HG02973 (cell line): ENCODE measurements at regions not wholly inside any gene's neighbourhood (a gene's known extent, or its start where the extent isn't known, plus 50 kb on each side); places are given as distances from the start of the nearest gene placed in this dataset.

Source experiments
- ATAC-seq: cut with Tn5 transposase; IDR thresholded peaks from one replicate; pipeline ENCODE4 v1.9.1; 2021; ENCODE audit warnings: moderate library complexity; ENCODE audit not compliant: unreplicated experiment

DNA sequence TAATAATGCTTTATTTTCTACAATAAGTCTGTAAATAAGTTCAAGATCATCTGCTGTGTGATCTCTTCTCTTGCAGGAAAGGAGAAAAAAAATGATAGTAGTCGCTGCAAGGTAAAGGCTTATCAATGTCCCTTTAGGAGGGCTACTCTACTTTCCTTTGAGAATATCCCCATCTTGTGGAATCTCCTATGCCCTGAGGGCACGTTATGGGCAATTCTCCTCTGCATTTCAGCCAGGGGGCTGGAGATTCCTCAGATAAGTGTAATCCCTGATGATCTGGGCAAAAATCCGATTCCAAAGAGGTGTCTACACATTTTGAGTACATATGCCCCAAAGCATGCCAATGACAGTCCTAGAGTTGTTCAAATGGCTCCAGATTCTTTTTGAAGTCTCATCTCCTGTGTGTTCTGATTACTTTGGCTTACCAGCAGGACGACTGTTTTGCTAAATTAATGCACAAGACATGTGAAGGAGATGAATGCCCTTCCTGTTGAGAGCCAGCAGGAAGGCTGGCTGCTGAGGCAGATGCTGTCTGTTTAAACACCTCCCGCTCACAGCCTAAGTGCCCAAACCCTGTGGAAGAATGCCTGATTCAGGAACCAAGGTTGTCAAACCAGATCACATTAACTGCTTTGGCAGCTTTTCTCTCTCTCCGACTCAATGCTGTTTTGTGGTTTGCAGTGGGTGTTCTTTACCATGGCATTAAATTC is 171.2 kb upstream of the COL1A2 start:
- ATAC-seq, result no peak

DNA sequence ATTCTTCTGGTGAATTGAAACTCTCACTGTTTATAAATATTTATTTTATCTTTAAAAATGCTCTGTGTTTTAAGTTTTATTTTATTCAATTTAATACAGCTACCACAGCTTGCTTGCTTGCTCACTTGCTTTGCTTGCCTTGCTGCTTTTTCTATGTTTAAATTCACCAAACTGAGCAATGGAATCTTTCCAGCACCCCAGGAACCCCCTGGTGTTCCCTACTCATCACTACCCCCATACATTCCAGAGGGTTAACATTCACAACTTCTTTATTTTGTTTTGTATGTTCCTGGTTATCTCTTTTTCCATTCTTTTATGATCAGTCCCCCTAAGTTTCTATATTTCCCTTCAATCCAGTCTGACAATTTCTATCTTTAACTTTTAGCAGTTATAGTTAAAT is 166.5 kb upstream of the COL1A2 start:
- ATAC-seq, result no peak

DNA sequence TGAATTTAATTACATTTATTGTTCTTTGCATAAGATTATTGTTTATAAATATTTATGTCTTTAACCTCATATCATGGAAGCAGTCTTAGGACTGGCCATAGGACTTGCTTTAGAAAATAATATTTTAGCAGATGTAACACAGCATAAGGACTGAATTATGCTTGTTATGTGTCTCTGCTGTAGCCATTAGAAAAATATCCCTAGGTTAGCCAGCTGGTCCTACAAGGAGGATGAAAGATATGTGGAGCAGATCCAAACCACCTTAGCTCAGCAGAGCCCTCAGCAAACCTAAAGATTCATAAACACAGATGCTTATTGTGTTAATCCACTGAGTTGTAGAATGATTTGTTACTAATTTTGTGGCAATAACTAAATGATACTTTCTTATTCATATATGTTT is 166.0 kb upstream of the COL1A2 start:
- no peak for ATAC-seq

DNA sequence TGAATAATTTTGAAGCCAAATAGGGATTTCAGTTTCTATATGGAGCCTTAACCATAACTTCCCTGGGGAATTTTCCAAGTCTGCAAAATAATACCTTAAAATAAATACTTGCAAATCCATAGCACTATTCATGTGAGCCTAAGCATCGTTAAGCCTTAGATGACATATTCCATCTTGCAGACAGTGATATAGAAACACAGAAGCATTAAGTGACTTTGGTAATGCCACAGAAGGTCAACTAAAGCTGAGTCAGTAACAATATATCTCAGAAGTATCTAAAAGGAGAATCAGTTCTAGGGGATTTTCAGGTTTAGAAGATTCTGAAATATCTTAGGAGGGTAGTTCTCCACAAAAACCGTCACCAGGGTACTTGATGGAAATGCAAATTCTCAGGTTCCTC is 163.4 kb upstream of the COL1A2 start:
- ATAC-seq, result no peak

DNA sequence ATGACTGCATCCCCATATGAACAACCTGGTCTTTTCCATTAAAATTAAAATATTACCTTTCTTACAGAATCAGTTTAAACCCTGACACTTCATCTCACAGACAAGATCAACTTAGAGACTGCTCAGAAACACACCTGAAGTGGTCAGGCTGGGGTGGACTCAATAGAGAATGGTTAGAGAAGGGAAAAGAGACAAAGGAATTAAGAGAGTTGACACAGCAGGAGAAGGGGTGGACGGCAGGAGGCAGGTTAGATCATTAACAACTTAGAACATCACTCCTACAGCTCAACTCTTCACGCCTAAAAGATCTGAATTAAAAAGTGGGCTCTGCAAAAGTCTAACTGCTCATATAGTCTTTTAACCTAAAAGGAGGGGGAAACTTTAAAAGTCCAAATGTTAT is 157.7 kb upstream of the COL1A2 start:
- no peak for ATAC-seq

DNA sequence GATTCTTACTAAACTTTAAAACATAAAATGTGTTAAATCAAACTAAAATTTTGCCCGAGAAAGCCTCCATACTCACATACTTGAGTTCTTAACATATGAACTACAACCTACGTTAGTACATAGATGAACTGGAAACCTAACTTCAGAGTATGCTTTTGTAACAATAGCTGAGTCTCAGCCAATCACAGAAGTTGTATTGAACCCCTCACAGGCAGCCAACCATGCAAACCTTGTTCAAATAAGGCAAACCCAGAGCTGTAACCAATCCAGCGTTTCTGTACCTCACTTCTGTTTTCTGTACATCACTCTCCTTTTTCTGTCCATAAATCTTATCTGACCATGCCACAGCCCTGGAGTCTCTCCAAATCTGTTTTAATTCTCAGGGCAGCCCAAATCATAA is 157.3 kb upstream of the COL1A2 start:
- no peak for ATAC-seq

DNA sequence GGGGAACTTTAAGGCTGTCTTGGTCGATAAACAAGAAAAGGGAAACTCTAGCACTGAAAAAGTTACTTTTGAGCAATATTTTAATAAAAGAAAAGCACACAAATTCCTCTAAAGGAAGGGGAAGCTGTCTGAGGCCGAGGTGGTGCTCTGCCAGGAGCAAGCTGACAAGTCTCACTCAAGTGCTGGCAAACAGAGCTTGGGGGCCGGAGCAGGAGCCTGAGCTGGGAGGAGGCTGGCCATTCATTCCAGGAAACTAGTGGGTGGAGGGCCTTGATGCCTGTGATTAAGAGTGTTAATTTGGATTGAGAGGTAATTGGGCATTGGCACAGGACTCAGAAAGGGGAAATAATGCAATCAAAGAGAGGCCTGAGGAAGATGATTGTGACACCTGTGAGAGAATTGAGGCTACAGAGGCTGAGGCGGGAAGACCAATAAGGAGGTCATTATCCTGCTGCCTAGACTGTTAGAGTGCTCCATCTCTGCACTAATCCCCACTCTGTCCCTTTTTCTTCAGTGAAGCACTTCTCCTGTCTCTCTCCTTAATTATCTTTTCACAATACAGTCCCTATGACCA is 154.9 kb upstream of the COL1A2 start:
- no peak for ATAC-seq

DNA sequence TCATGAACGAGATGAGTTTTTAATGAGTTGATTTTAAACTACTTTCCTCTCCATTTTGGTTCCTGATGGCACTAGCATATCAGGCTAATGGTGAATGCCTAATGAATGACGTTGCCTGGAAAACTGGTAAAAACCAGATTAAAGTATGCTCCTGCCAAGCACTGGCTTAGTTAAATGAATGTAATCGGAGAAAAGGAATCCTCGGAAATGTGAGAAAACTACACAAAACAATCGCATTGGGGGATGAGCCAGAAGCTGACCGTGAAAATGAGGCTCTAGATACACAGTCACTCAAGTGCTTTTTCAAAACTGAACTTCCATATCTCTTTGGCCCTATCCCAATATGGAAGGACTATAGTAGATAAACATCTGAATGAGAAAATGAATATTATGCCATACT is 153.8 kb upstream of the COL1A2 start:
- no peak for ATAC-seq

DNA sequence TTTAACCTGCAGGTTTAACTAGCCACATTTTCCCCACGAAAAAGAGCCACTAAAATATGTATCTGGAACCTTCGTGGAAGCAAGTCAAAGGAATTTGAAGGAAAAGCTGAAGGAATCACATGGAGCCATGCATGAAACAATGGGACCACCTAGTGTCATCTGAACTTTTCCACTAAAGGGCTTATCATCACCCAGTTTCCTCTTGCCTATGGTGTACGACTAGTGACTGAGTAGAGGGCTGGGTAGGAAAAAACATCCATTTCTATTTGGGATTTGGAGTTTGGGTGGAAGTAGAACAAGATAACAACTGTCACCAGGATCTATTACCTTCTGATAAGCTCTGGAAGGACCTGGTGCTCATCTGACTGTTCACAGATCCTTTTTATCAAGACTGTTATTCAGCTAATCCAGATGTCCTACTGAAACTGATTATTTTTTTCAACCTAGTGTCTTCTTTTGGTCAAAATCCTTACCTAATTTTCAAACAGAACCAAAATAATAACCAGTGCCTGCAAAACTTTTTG is 153.2 kb upstream of the COL1A2 start:
- no peak for ATAC-seq

DNA sequence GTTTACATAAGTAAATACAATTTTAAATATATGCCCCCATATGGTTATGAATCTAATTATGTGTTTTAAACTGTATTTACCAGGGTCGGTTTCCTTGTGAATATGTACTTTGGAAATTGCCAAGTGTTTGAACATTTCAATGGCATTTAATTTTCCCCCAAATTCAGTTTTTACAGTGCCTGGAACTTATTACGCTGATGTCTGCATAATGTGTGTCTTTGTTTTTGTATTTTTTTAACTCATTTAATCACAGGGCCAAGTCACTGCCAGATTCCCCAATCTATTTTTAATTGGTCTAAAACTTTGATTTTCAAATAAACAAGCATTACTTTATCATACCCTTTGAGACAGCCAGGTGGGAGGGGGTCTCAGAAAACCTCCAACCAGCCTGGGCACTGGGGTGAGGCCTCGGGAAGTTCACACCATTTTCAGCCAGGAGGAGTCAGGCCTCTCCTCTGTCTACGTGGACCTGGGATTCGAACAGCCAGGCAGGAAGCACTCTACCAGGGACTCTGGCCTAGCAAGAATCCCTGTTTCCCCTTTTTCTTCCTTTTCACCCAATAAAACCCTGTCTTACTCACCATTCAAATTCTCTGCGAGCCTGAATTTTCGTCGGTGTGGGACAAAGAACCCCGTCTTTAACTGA is 151.5 kb upstream of the COL1A2 start:
- ATAC-seq, result no peak

DNA sequence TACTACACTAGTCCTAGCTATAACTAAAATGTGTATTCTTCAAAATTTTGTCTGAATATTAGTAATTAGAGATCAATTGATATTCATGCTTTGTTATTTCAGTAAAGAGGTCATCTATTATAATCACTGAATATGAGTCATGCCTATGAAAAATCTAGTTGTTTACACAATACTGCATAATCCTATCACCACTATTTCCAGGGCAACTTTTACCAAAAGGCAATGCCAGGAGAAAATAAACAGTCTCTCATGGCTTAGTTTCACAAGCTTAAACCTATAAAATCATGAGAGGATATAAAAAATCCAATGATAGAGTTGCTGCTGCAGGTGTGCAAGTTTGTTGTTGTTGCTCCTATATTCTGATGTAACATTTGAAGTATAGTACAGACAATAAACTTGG is 149.9 kb upstream of the COL1A2 start:
- no peak for ATAC-seq

DNA sequence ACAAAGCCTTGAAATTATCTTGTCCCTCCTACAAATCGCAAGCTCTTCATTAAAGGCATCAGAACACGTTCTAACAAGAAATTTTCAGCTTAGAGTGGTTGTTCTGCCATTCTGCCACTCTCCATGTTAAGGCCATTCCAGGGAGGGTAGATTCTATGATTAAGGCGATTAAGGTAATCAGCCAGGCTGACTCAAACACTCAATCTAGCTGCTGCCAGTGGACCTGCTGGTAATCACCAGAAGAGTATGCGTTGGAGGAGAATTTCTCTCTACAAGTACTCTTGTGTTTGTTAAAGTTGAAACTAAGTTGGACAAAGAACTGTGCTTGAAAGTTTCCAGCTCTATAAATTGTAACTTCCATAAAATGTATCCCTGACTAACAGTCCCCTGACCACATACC is 149.2 kb upstream of the COL1A2 start:
- ATAC-seq, result no peak

DNA sequence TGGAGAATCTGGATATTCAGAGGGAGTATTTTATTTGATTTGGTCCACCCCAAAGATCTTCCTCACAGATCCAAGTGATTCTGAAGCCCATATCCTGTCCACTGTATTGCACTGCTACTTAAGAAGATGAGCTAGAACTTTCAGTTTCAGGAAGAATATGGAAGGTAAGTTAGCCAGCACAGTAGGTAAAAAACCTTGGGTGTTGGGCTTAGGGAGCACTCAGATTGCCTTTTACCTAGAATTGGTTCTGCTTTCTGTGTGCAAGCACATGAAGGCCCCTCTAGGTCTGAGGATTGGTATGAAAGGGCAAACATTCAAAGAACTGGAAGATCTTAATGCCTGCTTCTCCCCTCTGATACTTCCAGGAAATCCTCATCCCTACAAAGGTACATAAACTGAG is 146.7 kb upstream of the COL1A2 start:
- ATAC-seq, result no peak

DNA sequence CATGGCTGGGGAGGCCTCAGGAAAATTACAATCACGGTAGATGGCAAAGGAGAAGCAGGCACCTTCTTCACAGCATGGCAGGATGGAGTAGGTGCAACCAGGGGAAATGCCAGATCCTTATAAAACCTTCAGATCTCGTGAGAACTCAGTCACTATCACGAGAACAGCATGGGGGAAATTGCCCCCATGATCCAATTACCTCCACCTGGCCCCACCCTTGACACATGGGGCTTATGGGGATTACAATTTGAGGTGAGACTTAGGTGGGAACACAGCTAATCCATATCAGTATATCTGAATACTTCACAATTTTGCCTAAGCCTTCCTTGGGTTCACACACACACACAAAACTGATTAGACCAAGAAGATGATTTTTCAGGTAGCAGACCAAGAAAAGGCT is 145.1 kb upstream of the COL1A2 start:
- ATAC-seq, result no peak

DNA sequence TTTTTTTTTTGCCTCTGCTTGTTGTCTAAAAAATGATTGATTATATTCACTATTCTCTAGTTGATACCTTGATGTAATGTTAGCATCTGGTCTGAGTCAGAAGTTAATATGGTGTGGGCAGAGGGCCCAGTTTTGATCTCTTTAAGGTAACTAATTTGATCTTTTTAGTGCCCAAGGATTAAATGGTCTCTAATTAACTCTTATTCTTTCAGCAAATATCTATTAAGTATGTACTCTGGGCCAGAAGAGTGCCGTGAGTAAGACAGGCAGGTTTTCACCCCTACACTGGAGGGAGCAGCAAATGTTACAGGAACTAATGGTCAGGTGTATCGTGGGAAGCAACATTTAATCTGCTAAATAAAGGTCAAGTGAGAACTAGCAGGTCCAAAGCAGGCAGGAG is 144.6 kb upstream of the COL1A2 start:
- no peak for ATAC-seq

DNA sequence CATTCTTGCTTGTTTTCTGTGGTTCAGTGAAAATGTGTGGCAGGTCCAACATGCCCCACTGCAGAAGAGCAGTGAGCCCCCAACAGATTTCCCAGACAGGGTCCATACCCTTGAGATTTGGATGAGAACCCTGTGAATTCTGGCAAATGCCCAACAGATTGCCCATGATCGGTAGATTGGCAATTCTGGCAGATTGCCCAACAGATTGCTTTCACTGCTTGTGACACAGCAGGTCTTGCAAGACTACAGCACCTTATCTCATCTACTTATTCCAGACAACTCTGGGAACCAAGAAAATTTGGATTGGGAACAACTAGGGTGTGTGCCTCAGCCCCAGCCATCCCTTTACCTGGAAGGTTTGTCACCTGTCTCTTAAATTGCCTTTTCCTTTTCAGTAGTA is 143.7 kb upstream of the COL1A2 start:
- ATAC-seq, result no peak

DNA sequence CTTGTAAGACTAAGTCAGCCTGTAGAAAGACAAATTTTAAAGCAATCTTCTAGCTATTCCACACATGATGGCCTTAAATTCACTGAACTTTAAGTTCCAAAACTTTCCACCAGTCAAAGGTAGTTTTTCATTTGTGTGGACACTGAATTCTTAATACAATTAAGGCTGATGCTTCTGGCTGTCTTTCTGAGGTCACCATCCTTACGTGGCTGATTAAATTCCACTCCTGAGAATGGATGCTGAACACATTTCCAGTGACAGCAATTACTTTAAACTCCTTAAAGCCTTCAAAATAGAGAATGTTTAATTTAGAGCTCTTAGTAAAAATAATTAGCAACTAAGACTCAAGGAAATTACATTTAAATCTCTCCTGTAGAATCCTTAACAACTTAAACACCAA is 142.6 kb upstream of the COL1A2 start:
- ATAC-seq, result no peak

DNA sequence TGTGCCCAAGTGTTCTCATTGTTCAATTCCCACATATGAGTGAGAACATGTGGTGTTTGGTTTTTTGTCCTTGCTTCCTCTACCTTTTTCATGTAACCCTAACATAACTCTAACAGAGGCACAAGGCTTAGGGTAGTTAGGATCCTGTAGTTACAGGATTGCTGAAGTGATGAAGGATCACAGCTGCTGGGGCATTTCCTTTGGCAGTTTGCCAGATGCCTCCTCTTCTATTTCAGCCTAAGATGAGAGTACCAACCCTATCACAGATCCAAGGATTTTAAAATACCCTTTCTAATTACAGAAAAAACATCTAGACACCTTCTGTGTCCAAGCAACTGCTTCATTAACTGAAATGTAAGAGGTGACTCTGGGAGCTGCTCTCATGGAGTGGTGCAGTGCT is 141.7 kb upstream of the COL1A2 start:
- ATAC-seq, result no peak

DNA sequence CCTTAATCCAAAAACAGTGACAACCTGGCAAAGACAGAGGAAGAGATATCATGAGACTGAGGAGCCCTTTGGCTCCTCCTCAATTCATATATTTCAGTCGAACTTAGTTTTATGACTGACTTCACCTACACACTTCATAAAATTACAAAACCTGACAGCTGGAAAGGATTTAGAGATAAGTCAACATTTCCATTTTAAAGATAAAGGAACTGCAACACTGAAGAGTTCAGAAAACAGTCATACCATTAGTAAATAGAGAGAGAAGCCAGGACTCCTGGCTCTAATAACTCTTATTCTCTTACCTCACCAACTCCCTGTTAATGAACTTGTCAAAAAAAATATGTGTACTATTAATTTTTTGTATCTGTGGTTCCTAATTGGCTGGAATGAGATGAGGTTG is 141.0 kb upstream of the COL1A2 start:
- no peak for ATAC-seq

DNA sequence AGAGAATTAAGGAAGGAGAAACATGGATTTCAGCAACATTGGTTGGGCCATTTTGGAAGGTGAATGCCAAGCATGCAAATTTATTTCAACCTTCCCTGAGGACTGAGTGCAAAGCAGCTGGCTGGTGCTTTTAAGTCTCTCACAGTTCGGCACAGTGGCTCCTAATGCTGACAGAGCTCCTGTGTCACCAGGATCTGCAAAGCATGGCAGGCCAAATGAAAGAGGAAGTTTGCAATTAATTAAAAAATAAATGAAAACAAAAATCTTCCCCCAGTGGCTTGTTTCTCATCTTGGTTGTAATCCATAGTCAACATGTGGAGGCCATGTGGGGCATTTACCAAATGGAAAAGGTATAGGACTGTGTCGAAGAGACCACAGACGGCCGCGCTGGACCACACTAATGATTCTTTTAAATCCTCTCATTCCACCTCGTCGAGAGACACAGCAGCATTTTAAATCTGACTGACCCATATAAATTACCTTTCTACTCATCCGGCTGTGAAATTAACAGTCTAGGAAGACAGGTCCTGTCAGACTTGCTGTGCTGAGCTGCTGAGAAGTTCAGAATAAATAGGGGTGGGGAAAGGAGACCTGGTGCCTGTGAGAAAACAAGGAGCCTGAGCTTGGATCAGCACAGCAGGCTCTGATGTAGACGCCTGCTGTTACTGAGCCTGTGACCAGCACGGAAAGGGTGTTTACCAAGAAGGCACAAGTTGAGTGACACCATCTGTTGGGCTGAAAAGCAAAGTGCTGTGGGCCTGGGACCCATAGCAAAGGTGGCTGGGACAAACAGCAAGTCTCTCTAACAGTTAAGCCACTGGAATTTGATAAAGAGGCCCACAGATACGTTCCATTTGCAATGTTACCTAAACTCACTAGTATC is 136.0 kb upstream of the COL1A2 start:
- ATAC-seq, result no peak

DNA sequence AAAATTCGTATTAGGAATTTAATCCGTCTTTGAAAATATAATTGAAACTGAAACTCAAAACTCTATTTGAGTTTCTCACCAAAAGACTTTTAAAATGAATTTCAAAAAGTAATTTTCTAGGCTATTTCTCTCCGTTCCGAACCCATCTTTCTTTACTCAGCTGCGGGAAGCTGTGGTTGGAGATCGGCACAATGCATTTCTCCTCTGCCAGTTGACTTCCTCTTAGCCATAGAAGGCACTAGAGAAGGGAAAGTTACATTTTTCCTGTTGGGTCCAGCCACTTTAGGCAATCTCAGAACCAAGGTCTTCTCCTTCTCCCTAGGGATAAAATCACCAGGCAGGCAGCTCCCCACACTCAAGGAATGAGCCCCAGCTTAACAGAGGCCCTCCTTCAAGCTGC is 133.6 kb upstream of the COL1A2 start:
- no peak for ATAC-seq
